ENCODE measurements at regions not wholly inside any gene's neighbourhood (a gene's known extent, or its start where the extent isn't known, plus 50 kb on each side); places are given as distances from the start of the nearest gene placed in this dataset.

DNA sequence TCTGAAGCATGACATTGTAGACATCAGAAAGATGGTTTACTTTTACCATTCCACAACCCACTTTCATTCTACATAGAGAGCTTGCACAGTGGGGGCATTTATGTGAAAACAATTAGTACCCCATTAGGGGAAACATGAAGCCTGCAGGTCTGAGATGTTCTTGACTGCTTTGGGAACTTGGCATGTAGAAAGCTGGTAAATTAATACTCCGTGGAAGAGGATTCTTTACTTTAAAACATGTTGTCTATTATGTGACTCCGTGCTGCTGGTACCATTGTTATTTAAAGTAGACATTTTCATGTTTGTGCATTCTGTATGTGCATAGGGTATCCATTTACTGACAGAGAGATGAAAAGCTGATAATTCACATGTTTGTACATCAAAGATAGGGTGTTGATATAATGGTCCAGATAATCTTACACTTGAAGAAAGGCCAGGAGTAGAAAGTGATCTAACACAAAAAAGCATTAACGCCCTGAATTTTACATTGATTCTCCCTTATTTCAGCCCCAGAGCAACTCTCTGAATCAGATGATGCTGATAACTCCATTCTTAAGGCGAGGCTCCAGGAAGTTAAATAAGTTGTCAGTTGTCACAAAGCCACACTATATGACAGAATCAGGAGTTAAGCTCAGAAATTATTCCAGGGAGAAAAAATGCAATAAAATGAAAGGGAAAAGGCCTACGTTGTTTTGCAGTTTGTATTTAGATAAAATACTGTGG lies 50.1 kb upstream of the CD180 start:
- TF ChIP-seq, protein P1, sequence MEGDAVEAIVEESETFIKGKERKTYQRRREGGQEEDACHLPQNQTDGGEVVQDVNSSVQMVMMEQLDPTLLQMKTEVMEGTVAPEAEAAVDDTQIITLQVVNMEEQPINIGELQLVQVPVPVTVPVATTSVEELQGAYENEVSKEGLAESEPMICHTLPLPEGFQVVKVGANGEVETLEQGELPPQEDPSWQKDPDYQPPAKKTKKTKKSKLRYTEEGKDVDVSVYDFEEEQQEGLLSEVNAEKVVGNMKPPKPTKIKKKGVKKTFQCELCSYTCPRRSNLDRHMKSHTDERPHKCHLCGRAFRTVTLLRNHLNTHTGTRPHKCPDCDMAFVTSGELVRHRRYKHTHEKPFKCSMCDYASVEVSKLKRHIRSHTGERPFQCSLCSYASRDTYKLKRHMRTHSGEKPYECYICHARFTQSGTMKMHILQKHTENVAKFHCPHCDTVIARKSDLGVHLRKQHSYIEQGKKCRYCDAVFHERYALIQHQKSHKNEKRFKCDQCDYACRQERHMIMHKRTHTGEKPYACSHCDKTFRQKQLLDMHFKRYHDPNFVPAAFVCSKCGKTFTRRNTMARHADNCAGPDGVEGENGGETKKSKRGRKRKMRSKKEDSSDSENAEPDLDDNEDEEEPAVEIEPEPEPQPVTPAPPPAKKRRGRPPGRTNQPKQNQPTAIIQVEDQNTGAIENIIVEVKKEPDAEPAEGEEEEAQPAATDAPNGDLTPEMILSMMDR (IDR thresholded peaks at IDR 0.05): no peak
- no peak for TF ChIP-seq POLR2A (IDR thresholded peaks at IDR 0.05)

Measured in uterus (tissue), 2 donors.